ENCODE measurements at regions not wholly inside any gene's neighbourhood (a gene's known extent, or its start where the extent isn't known, plus 50 kb on each side); places are given as distances from the start of the nearest gene placed in this dataset.
"Not testable (repeated sequence)": the region's sequence is repeated elsewhere in the genome, so short reads cannot be mapped to it uniquely, and the experiment has no call there.

- DNase-seq (ENCODE audit: low spot score) = no peak
Measured at GRCh38 chr7:91463330-91463729, 199.1 kb downstream of the FZD1 start.

DNA sequence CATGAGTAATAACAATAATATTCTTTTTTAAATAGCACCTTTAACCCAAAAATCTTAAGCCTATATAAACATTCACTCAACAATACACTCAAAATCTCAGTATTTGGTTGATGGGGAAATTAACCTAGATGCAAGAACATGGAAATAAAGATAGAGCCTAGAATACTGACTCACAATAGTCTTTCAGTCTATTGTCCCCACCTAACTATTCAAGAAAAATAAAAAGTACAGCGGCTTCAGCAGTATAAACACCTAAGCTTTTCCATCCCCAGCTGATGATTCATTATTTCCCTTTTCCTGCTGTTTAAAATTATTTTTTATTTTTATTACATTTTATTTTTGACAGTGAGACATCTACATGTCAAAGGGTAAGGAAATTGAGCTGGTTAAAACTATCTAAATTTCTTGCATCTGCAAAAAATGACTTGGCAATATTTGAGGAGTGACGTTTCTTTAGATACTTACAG lies 201.4 kb downstream of the FZD1 start:
- no peak for DNase-seq (ENCODE audit: low spot score)

DNA sequence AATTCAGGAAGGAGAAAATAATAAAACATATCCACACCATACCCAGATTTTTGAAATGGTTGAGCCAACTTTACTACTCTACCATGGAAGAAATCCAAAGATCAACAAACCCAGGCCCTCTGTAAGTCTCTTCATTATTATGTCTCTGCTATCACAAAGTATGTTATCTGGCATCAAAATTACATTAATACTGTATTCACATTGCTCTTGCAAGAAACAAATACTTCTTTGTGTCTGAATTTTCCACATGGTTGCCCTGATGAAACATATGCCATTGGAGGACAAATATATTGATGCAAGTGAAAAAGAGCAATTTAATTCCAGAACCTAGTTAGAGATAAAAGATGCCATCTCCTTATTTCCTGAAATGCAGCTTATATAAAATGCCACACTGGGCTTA lies 204.0 kb downstream of the FZD1 start:
- no peak for DNase-seq (ENCODE audit: low spot score)

DNA sequence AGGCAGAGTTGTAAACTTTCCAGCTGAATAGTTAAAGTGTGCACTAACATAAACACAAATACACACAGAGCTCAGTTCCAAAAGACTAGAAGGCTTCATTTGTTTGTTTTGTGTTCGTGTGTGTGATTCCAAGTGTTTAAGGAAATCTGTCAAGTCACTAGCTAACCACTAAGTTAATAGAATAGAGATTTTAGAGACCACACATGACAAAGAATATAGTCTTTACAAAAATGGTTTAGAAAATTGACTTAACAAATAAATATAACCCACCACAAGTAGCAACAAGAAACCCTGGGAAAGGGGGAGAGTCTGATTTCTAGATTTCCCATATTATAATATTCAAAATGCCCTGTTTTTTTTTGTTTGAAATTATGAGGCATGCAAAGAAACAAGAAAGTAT lies 209.4 kb downstream of the FZD1 start:
- DNase-seq (ENCODE audit: low spot score) = no peak

DNA sequence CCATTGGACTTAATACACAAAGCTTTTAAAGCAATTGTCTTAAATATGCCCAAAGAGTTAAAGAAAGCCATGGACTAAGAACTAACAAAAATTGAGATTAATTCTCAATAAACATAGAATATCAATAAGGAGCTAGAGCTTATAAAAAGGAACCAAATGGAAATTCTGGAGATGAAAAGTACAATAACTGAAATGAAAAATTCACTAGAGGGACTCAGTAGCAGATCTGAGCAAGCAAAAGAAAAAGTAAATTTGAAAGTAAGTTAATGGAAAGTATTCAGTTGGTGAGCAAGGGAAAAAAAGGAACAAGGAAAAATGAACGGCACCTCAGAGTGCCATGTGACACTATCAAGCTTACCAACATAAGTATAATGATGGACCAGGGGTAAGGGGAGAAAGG lies 209.8 kb downstream of the FZD1 start:
- DNase-seq (ENCODE audit: low spot score) = no peak

DNA sequence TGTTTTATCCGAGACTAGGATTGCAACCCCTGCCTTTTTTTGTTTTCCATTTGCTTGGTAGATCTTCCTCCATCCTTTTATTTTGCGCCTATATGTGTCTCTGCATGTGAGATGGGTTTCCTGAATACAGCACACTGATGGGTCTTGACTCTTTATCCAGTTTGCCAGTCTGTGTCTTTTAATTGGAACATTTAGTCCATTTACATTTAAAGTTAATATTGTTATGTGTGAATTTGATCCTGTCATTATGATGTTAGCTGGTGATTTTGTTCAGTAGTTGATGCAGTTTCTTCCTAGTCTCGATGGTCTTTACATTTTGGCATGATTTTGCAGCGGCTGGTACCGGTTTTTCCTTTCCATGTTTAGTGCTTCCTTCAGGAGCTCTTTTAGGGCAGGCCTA lies 216.2 kb downstream of the FZD1 start:
- not testable (repeated sequence) for DNase-seq (ENCODE audit: low spot score)

GRCh38 chr7:91491868-91492267 lies 227.6 kb downstream of the FZD1 start:
- DNase-seq (ENCODE audit: low spot score) = no peak

GRCh38 chr7:91492317-91492716 lies 228.1 kb downstream of the FZD1 start:
- DNase-seq (ENCODE audit: low spot score) = no peak

DNA sequence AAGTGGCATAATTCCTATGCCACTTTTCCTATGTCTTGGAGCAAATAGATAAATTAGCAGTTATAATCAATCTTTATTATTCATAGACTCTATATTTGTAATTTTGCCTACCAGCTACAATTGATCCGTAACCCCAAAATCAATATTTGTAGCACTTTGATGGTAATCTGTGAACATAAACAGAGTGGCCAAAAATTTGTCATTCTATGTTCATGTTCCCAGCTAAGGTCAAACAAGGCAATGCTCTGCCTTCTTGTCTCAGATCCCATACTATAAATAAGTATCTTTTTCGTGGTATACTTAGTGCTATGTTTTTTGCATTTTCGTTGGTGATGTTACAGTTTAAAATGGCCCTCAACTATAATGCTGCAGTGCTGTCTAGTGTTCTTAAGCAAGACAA lies 228.5 kb downstream of the FZD1 start:
- DNase-seq (ENCODE audit: low spot score) = no peak

GRCh38 chr7:91494450-91494849 lies 230.2 kb downstream of the FZD1 start:
- DNase-seq (ENCODE audit: low spot score) = no peak

DNA sequence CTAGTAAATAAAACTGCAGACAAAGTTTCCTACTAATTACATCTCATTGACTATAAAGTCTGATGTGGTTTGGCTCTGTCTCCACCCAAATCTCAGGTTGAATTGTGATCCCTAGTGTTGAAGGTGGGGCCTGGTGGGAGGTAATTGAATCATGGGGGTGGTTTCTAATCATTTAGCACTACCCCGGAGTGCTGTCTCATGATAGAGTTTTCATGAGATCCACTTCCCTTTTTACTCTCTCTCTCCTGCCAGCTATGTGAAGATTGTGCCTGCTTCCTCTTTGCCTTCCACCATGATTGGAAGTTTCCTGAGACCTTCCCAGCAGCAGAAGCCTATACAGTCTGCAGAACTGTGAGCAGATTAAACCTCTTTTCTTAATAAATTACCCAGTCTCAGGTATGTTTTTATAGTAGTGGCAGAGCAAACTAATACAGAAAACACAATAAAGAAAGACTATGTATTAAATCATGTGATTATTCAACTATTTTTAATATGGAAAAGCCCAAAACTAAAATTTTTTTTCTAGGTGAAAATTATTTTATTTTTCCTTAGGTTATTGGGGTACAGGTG lies 232.1 kb downstream of the FZD1 start:
- no peak for DNase-seq (ENCODE audit: low spot score)

DNA sequence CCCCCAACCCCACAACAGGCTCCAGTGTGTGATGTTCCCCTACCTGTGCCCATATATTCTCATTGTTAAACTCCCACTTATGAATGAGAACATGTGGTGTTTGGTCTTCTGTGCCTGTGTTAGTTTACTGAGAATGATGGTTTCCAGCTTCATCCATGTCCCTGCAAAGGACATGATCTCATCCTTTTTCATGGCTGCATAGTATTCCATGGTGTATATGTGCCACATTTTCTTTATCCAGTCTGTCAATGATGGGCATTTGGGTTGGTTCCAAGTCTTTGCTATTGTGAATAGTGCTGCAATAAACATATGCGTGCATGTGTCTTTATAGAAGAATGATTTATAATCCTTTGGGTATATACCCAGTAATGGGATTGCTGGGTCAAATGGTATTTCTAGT lies 233.0 kb downstream of the FZD1 start:
- not testable (repeated sequence) for DNase-seq (ENCODE audit: low spot score)

GRCh38 chr7:91503934-91504555 lies 239.8 kb downstream of the FZD1 start:
- DNase-seq (ENCODE audit: low spot score) = no peak

DNA sequence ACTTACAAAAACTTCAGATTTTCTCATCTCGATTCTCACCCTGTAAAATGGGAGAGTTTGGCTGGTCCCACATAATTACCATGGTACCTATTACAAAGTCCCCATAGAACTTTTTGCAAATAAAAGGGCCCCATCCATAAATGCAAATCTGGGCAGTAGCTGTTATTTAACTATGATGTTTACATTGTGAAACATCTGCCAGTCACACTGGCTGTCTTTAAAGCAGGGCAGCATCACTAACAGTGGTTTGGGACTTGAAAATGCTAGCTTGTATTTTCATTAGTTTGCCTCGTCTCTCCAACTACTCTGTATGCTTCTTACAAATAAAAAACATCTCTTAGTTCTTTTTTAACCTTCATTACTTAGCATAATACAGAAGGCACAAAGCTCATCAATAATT lies 240.7 kb downstream of the FZD1 start:
- DNase-seq (ENCODE audit: low spot score) = no peak

DNA sequence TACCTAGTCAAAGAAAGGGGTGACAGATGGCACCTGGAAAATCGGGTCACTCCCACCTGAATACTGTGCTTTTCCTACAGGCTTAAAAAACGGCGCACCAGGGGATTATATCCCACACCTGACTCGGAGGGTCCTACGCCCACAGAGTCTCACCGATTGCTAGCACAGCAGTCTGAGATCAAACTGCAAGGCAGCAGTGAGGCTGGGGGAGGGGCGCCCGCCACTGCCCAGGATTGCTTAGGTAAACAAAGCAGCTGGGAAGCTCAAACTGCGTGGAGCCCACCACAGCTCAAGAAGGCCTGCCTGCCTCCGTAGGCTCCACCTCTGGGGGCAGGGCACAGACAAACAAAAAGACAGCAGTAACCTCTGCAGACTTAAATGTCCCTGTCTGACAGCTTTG lies 242.7 kb downstream of the FZD1 start:
- DNase-seq (ENCODE audit: low spot score) = not testable (repeated sequence)

GRCh38 chr7:91511861-91512260 lies 247.6 kb downstream of the FZD1 start:
- not testable (repeated sequence) for DNase-seq (ENCODE audit: low spot score)

DNA sequence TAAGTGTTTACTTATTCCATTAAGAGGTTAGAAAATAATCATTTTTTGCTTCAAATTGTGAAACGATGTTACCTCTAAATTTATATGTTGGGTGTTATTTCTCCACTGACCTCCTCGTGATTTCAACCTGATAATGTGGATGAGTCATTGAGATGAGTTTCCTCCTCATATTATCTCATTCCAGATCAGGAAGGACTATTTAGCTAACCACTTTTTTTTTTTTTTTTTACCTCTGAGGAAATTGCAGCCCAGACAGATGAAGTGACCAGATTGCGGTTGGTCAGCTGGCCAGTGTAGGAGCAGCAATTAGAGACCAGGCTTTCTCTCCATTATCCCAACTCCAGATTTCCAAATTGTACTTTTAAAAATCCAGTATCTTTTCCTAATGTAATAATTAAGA lies 248.7 kb downstream of the FZD1 start:
- peak; percentile 26 for DNase-seq (ENCODE audit: low spot score)

- DNase-seq (ENCODE audit: low spot score) = no peak
Measured at GRCh38 chr7:91514591-91514990, 250.4 kb downstream of the FZD1 start.

DNA sequence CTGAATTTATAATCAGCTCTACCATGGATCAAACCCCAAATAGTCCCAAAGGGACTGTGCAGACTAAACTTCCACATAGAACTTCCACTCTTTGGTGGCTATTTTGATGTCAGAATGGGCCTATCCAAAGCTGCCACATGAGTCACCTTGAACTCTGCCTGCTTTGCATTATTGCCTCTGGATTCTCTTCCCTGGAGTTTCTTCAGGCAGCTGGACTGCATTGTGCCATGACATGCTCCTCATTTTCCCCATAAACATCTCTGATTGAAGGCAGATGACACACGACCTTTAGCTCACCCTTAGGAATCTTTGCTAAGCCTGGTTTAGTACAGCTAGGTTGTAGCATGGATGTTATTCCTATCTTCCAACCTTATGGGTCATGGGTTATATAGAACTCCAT lies 251.7 kb downstream of the FZD1 start:
- DNase-seq (ENCODE audit: low spot score) = no peak

GRCh38 chr7:91517201-91517785 lies 253.1 kb downstream of the FZD1 start:
- DNase-seq (ENCODE audit: low spot score) = no peak

DNA sequence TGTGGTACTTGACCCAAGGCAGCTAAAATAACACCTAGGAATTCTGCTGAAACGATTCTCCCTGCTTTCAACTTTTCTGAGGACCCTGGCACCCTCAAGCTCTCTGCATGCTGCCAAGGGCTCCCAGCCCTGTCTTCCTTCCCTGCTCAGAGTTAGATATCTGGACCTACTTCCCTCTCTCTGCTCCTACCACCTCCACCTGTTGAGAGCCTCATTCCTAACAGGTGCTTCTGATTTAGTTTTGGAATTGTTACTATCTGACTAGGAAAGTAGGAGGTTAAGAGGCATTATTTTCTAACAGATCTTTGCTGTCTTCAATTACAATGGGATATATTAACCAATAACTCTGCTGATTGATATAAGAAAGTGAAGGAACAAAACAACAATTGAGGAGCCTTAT lies 253.8 kb downstream of the FZD1 start:
- no peak for DNase-seq (ENCODE audit: low spot score)

GRCh38 chr7:91519241-91520158 lies 255.3 kb downstream of the FZD1 start:
- no peak for DNase-seq (ENCODE audit: low spot score)

- no peak for DNase-seq (ENCODE audit: low spot score)
Measured at GRCh38 chr7:91520645-91521044, 256.4 kb downstream of the FZD1 start.
